ENCODE measurements at regions not wholly inside any gene's neighbourhood (a gene's known extent, or its start where the extent isn't known, plus 50 kb on each side); places are given as distances from the start of the nearest gene placed in this dataset.

DNA sequence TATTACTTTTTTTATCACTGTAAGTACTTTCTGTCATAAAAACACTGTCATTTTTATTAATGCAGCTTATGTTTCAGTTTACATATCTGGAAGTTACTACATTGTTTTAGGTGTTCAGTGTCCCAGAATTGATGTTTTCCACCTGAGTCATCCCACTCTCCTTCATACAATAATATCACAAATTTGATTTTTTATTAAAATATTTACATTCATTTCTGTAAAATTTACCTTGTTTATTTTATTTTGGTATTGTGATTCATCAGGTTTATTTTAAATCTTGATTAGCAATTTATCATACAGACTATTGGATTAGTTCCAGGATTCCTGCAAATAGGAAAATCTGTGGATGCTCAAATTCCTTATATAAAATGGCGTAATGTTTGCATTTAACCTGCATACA is 1662.9 kb downstream of the SUCLG1 start:
- TF ChIP-seq CTCF (IDR thresholded peaks at IDR 0.05; ENCODE audit: borderline replicate concordance, extremely low read depth, low read length, poor library complexity, severe bottlenecking), result no peak
- no peak for TF ChIP-seq EZH2 (IDR thresholded peaks at IDR 0.05; ENCODE audit: borderline replicate concordance, low read depth, low read length, severe bottlenecking)
